ENCODE measurements at regions not wholly inside any gene's neighbourhood (a gene's known extent, or its start where the extent isn't known, plus 50 kb on each side); places are given as distances from the start of the nearest gene placed in this dataset.

DNA sequence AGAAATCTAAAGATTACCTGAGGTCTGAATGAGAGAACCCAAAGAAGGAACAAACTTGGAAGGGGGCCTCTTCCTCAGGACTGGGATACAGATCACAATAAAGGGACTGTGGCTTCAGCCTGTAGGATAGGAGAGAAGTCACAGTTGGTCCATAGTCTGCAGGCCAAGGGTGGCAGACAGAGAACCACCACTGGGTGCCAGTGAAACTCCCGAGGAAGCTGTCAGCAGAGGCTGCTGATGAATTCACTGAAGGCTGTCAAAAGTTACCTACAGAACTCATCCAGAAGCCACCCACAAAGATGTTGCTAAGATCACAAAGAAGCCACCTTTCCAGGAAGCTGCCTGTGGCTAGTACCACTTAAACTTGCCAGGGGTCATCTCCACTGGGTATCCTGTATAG is 78.5 kb downstream of the TMCO5A start:
- ATAC-seq (ENCODE audit: low read depth) (no peak), DNase-seq (no peak)
- H2BK15ac ChIP-seq (ENCODE audit: low read depth, low read length) = no peak overlapping the region
- H3K4me1 ChIP-seq (ENCODE audit: control insufficient read depth, insufficient read depth, low read length) = no peaks in the 10 kb centered on the region
- in situ Hi-C loops (cut with MboI; ENCODE audit: low sequenced_read_pairs) = no loop called here
- no peak overlapping the region for H2BK5ac ChIP-seq (ENCODE audit: low read depth, low read length, poor library complexity, severe bottlenecking)
- no peaks in the 10 kb centered on the region for H3K79me1 ChIP-seq (ENCODE audit: low read depth in 1 of 2, low read length in 2 of 2)
- no peaks in the 10 kb centered on the region for H3K9me1 ChIP-seq (ENCODE audit: insufficient read depth, low read length)
- dilution Hi-C loops (cut with HindIII; ENCODE audit: low sequenced_read_pairs, unreplicated experiment) = no loop called here
- H3K4ac ChIP-seq (ENCODE audit: low read depth, low read length) = no peak overlapping the region
- intact Hi-C loops (cut with micrococcal nuclease) = no loop called here
- H3K9me3 ChIP-seq (ENCODE audit: control insufficient read depth, insufficient read depth, low read length) = no peaks in the 10 kb centered on the region
- no peak overlapping the region for H2AK5ac ChIP-seq (ENCODE audit: low read depth, low read length)
- H4K8ac ChIP-seq (ENCODE audit: low read depth in 2 of 2, low read length in 2 of 2) = no peak overlapping the region
- ChIA-PET POLR2A (ENCODE audit: unreplicated experiment) (no interaction called here), CTCF (interaction anchor here (0.8 kb wide), 1 partner anchor 16 kb away, joined by 3 read pairs; no protein-coding TSS in a partner anchor)
- no peak overlapping the region for H2AK9ac ChIP-seq (replicated peaks; ENCODE audit: low read depth, low read length, poor library complexity)
- no peak overlapping the region for H3K23ac ChIP-seq (ENCODE audit: low read depth, low read length)
- no peak overlapping the region for H2AFZ ChIP-seq (replicated peaks; ENCODE audit: low read length, poor library complexity)
- no TSS peak for BruUV-seq (replicated peaks)
- no peak overlapping the region for H2BK20ac ChIP-seq (ENCODE audit: low read depth, low read length)
- H3K4me2 ChIP-seq (ENCODE audit: low read depth, low read length) = no peak overlapping the region
- no peak overlapping the region for H3K27ac ChIP-seq (ENCODE audit: insufficient read depth, low read length)
- no CpG with 5 or more reads among the region's 1 CpG for WGBS, 2 experiments (ENCODE audit: extremely low coverage in 2 of 2, insufficient read length in 1 of 2)
- H3K56ac ChIP-seq (ENCODE audit: extremely low read depth, insufficient read depth, low read length) = no peak overlapping the region
- peaks cover 4% of the 10 kb centered on the region; the same call in 1 of the 2 replicates for H3K27me3 ChIP-seq (ENCODE audit: control insufficient read depth, insufficient read depth, low read length)
- H2BK120ac ChIP-seq (ENCODE audit: low read depth, low read length) = no peak overlapping the region
- no peaks in the 10 kb centered on the region for H4K20me1 ChIP-seq (ENCODE audit: insufficient read depth, low read length)
- TF ChIP-seq, protein P1, sequence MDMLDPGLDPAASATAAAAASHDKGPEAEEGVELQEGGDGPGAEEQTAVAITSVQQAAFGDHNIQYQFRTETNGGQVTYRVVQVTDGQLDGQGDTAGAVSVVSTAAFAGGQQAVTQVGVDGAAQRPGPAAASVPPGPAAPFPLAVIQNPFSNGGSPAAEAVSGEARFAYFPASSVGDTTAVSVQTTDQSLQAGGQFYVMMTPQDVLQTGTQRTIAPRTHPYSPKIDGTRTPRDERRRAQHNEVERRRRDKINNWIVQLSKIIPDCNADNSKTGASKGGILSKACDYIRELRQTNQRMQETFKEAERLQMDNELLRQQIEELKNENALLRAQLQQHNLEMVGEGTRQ (IDR thresholded peaks at IDR 0.05; ENCODE audit: low read depth, low read length) = no peak
- no peak for TF ChIP-seq CHD1 (IDR thresholded peaks at IDR 0.05; ENCODE audit: low read depth, low read length)
- TF ChIP-seq, protein P2, sequence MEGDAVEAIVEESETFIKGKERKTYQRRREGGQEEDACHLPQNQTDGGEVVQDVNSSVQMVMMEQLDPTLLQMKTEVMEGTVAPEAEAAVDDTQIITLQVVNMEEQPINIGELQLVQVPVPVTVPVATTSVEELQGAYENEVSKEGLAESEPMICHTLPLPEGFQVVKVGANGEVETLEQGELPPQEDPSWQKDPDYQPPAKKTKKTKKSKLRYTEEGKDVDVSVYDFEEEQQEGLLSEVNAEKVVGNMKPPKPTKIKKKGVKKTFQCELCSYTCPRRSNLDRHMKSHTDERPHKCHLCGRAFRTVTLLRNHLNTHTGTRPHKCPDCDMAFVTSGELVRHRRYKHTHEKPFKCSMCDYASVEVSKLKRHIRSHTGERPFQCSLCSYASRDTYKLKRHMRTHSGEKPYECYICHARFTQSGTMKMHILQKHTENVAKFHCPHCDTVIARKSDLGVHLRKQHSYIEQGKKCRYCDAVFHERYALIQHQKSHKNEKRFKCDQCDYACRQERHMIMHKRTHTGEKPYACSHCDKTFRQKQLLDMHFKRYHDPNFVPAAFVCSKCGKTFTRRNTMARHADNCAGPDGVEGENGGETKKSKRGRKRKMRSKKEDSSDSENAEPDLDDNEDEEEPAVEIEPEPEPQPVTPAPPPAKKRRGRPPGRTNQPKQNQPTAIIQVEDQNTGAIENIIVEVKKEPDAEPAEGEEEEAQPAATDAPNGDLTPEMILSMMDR (conservative IDR thresholded peaks at IDR 0.05; ENCODE audit: low read depth, low read length) = no peak
- TF ChIP-seq RFX5 (IDR thresholded peaks at IDR 0.05; ENCODE audit: low read depth, low read length) = no peak
- TF ChIP-seq MAZ (IDR thresholded peaks at IDR 0.05; ENCODE audit: borderline replicate concordance, low read depth, low read length) = no peak
- TF ChIP-seq RAD21 (IDR thresholded peaks at IDR 0.05; ENCODE audit: low read length) = no peak
- TF ChIP-seq MXI1 (IDR thresholded peaks at IDR 0.05; ENCODE audit: borderline replicate concordance, low read depth, low read length) = no peak
- no peak for TF ChIP-seq SMC3 (IDR thresholded peaks at IDR 0.05; ENCODE audit: low read depth, low read length)
- TF ChIP-seq POLR2A (IDR thresholded peaks at IDR 0.05; ENCODE audit: low read depth, low read length) = no peak
- no peak for TF ChIP-seq NFE2L2 (IDR thresholded peaks at IDR 0.05; ENCODE audit: low read depth, low read length)
- no peak for TF ChIP-seq MAFK (IDR thresholded peaks at IDR 0.05; ENCODE audit: low read depth, low read length)
- no peak for TF ChIP-seq FOS (IDR thresholded peaks at IDR 0.05; ENCODE audit: low read depth, low read length)
- TF ChIP-seq RCOR1 (IDR thresholded peaks at IDR 0.05; ENCODE audit: insufficient replicate concordance, low read length) = no peak
- TF ChIP-seq BHLHE40 (IDR thresholded peaks at IDR 0.05; ENCODE audit: low read depth, low read length) = no peak
- TF ChIP-seq CEBPB (IDR thresholded peaks at IDR 0.05; ENCODE audit: low read depth, low read length) = no peak
- TF ChIP-seq, protein P3, sequence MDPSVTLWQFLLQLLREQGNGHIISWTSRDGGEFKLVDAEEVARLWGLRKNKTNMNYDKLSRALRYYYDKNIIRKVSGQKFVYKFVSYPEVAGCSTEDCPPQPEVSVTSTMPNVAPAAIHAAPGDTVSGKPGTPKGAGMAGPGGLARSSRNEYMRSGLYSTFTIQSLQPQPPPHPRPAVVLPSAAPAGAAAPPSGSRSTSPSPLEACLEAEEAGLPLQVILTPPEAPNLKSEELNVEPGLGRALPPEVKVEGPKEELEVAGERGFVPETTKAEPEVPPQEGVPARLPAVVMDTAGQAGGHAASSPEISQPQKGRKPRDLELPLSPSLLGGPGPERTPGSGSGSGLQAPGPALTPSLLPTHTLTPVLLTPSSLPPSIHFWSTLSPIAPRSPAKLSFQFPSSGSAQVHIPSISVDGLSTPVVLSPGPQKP (IDR thresholded peaks at IDR 0.05; ENCODE audit: borderline replicate concordance, low read depth, low read length) = no peak
- no peak overlapping the region for H3K18ac ChIP-seq (ENCODE audit: low read depth, low read length)
- no peaks in the 10 kb centered on the region for H3K36me3 ChIP-seq (ENCODE audit: control insufficient read depth, insufficient read depth, low read length)
- H3K14ac ChIP-seq (replicated peaks; ENCODE audit: low read depth, low read length) = no peak overlapping the region
- no peak overlapping the region for H4K5ac ChIP-seq (ENCODE audit: low read depth, low read length)
- H4K91ac ChIP-seq (ENCODE audit: insufficient read depth, low read depth, low read length) = no peak overlapping the region
- H3K9ac ChIP-seq (ENCODE audit: low read depth, low read length) = no peak overlapping the region
- H3K4me3 ChIP-seq (ENCODE audit: insufficient read depth, low read depth, low read length) = no peak overlapping the region

All from IMR-90 (cell line).